OCI-LY3 (cell line): ENCODE measurements at regions not wholly inside any gene's neighbourhood (a gene's known extent, or its start where the extent isn't known, plus 50 kb on each side); places are given as distances from the start of the nearest gene placed in this dataset.

Source experiments
- EZH2phosphoT487 ChIP-seq: fragments of 200-600 bp; shearing (Covaris generic); IDR thresholded peaks from 2 replicates; pipeline ENCODE4 v1.6.1; 2018; ENCODE audit warnings: antibody characterized with exemption, mixed run types, low read depth
- TF ChIP-seq, protein P1 (sequence below): fragments of 200-600, 300-600 bp; sonication (generic); IDR thresholded peaks from 2 replicates; pipeline ENCODE4 v1.5.1; 2014; ENCODE audit warnings: antibody characterized with exemption, low read length, low read depth

- TF ChIP-seq, protein P1, sequence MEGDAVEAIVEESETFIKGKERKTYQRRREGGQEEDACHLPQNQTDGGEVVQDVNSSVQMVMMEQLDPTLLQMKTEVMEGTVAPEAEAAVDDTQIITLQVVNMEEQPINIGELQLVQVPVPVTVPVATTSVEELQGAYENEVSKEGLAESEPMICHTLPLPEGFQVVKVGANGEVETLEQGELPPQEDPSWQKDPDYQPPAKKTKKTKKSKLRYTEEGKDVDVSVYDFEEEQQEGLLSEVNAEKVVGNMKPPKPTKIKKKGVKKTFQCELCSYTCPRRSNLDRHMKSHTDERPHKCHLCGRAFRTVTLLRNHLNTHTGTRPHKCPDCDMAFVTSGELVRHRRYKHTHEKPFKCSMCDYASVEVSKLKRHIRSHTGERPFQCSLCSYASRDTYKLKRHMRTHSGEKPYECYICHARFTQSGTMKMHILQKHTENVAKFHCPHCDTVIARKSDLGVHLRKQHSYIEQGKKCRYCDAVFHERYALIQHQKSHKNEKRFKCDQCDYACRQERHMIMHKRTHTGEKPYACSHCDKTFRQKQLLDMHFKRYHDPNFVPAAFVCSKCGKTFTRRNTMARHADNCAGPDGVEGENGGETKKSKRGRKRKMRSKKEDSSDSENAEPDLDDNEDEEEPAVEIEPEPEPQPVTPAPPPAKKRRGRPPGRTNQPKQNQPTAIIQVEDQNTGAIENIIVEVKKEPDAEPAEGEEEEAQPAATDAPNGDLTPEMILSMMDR = no peak
- no peak for TF ChIP-seq EZH2phosphoT487
Measured at GRCh38 chr4:59091146-59092142, 1981.3 kb upstream of the IGFBP7 start.
